ACHN (cell line): ENCODE measurements at regions not wholly inside any gene's neighbourhood (a gene's known extent, or its start where the extent isn't known, plus 50 kb on each side); places are given as distances from the start of the nearest gene placed in this dataset.
"Not testable (repeated sequence)": the region's sequence is repeated elsewhere in the genome, so short reads cannot be mapped to it uniquely, and the experiment has no call there.

Source experiments
- DNase-seq: peaks from one replicate; pipeline ENCODE4 v3.0.0-alpha.2; 2015
- in situ Hi-C: cut with HindIII; loops from 2 replicates; pipeline ENCODE4 v1.10.0; 2017; ENCODE audit warnings: low sequenced_read_pairs, low pct_ligation_motif_present, low pct_unique_long_range_greater_than_20kb

- DNase-seq: no peak
- in situ Hi-C loops: no loop called here
Measured at GRCh38 chr1:53398091-53398490, 61.1 kb upstream of the DMRTB1 start.

- in situ Hi-C loops: no loop called here
- no peak for DNase-seq
Measured at GRCh38 chr1:53398576-53399365, 60.4 kb upstream of the DMRTB1 start.

- in situ Hi-C loops, DNase-seq: not testable (repeated sequence)
Measured at GRCh38 chr1:53399370-53400133, 59.6 kb upstream of the DMRTB1 start.

GRCh38 chr1:53400761-53401674, 58.2 kb upstream of the DMRTB1 start:
- no peak for DNase-seq
- in situ Hi-C loops: no loop called here

GRCh38 chr1:53401813-53402745, 57.1 kb upstream of the DMRTB1 start:
- in situ Hi-C loops: no loop called here
- DNase-seq: no peak

- in situ Hi-C loops: no loop called here
- DNase-seq: no peak
Measured at GRCh38 chr1:53402891-53403655, 56.1 kb upstream of the DMRTB1 start.

- no peak for DNase-seq
- in situ Hi-C loops: no loop called here
Measured at GRCh38 chr1:53405737-53406136, 53.5 kb upstream of the DMRTB1 start.

GRCh38 chr1:53406551-53407235, 52.5 kb upstream of the DMRTB1 start:
- DNase-seq: no peak
- in situ Hi-C loops: no loop called here

- no peak for DNase-seq
- in situ Hi-C loops: no loop called here
Measured at GRCh38 chr1:53408013-53408754, 51.0 kb upstream of the DMRTB1 start.

GRCh38 chr1:53408755-53409129, 50.5 kb upstream of the DMRTB1 start:
- no peak for DNase-seq
- in situ Hi-C loops: no loop called here

GRCh38 chr1:53409233-53409632, 50.0 kb upstream of the DMRTB1 start:
- in situ Hi-C loops: no loop called here
- no peak for DNase-seq
